Posterior cingulate gyrus (tissue), 11 donors: ENCODE measurements at regions not wholly inside any gene's neighbourhood (a gene's known extent, or its start where the extent isn't known, plus 50 kb on each side); places are given as distances from the start of the nearest gene placed in this dataset.

Experiments
- DNase-seq, 10 donors: peaks; one replicate each; pipeline versions ENCODE4 v3.0.0 to v3.0.0-alpha.2; 2020 to 2021; ENCODE audit warnings: mixed read lengths in 3 of 10
- intact Hi-C: fragments of 100-400 bp; cut with DNase I; formaldehyde crosslinking; loops from one replicate; pipeline ENCODE4 v1.15.1; 2023

- DNase-seq = no peak
- intact Hi-C loops = no loop called here
Observed at GRCh38 chr4:122516376-122516775, 59.9 kb upstream of the IL2 start.

DNA sequence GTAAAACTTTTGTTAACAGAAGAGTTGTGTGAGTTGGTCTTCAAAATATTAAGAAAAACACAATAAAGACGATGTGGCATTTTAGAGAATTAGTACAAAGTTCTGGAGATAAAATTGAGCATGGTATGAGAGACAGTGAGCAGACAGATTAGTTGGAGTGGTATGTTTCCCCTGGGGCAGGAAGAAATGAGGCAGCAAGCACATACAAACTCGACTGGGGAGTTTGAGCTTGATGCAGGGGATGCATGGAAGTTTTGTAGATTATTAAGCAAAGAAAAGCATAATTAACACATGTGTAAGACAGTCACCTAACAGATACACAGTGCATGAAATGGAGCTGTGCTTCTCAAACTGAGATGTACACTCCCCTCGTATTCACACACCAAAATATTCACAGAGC, 58.1 kb upstream of the IL2 start:
- intact Hi-C loops = no loop called here
- no peak for DNase-seq

DNA sequence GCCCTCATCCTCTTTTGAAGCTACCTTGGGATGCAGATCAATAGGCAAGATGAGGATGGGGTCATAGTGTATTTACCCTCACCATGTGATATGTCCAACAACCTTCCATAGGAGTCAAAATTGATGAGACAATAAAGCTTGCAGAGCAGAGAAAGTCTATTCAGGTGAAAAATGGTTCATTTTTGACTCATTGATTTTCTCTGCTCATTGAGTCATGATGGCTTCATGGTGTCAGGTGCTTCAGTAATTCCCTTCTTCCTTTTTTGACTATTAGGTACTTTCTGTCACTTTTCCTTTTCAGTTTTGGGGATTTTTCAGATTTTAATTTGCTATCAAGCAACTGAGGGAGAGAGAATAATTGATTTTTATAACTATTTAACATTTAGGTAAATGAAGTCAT, 55.9 kb upstream of the IL2 start:
- intact Hi-C loops = no loop called here
- DNase-seq = no peak

GRCh38 chr4:122508083-122508482, 51.6 kb upstream of the IL2 start:
- intact Hi-C loops = no loop called here
- no peak for DNase-seq
